HL-60 (cell line): ENCODE measurements at regions not wholly inside any gene's neighbourhood (a gene's known extent, or its start where the extent isn't known, plus 50 kb on each side); places are given as distances from the start of the nearest gene placed in this dataset.

Source experiments
- DNase-seq, 2 experiments: peaks; one replicate each; pipeline ENCODE4 v3.0.0-alpha.2; 2010 to 2020; ENCODE audit warnings: low read depth in 1 of 2, low spot score in 1 of 2
- H3K27ac ChIP-seq: fragments of 250-450 bp; sonication (Bioruptor Pico); replicated peaks from 2 replicates; pipeline ENCODE4 v1.5.1; 2020; ENCODE audit warnings: mild to moderate bottlenecking, moderate library complexity
- H3K27me3 ChIP-seq: fragments of 250-450 bp; sonication (Bioruptor Pico); 2 replicates; pipeline ENCODE4 v1.5.1; 2021; ENCODE audit warnings: mild to moderate bottlenecking, moderate library complexity; ENCODE audit not compliant: insufficient read depth, poor library complexity, severe bottlenecking
- H3K4me3 ChIP-seq: replicated peaks from 2 replicates; pipeline ENCODE4 v1.5.1; 2011; ENCODE audit warnings: mild to moderate bottlenecking, control low read depth, low read length; ENCODE audit not compliant: insufficient read depth
- GABPA ChIP-seq: IDR thresholded peaks from 2 replicates; pipeline ENCODE4 v1.6.1; 2012; ENCODE audit warnings: low read depth
- POLR2AphosphoS5 ChIP-seq: IDR thresholded peaks from 2 replicates; pipeline ENCODE4 v1.6.1; 2012; ENCODE audit warnings: low read depth
- SPI1 ChIP-seq: IDR thresholded peaks from 2 replicates; pipeline ENCODE4 v1.6.1; 2012; ENCODE audit warnings: low read depth, mild to moderate bottlenecking, borderline replicate concordance
- TF ChIP-seq, protein P1 (sequence below): IDR thresholded peaks from 2 replicates; pipeline ENCODE4 v1.6.1; 2012; ENCODE audit warnings: low read depth; ENCODE audit not compliant: insufficient replicate concordance
- TF ChIP-seq, protein P2 (sequence below): IDR thresholded peaks from one replicate; pipeline ENCODE4 v1.5.1; 2011; ENCODE audit warnings: low read length, control low read depth, inconsistent platforms; ENCODE audit not compliant: insufficient read depth

DNA sequence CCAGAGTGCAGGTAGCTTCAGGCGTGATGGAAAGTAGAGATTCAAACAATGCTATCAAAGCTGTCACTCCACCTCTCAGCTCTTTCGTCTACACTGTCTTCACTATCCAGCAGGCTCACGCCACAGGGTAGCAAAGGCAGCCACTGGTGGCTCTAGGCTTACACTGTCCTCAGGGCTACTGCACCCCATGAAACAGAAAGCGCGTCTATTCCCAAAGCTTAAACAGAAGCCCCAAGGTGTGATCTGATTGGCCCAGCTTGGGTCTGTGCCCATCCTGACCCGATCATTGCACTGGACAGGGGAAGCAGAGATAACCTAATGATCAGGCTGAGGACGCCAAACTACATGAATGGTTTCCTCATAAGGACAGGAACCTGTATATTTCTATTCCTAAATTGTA lies 100.1 kb downstream of the PDCL3 start:
- no peak for DNase-seq
- TF ChIP-seq, protein P1, sequence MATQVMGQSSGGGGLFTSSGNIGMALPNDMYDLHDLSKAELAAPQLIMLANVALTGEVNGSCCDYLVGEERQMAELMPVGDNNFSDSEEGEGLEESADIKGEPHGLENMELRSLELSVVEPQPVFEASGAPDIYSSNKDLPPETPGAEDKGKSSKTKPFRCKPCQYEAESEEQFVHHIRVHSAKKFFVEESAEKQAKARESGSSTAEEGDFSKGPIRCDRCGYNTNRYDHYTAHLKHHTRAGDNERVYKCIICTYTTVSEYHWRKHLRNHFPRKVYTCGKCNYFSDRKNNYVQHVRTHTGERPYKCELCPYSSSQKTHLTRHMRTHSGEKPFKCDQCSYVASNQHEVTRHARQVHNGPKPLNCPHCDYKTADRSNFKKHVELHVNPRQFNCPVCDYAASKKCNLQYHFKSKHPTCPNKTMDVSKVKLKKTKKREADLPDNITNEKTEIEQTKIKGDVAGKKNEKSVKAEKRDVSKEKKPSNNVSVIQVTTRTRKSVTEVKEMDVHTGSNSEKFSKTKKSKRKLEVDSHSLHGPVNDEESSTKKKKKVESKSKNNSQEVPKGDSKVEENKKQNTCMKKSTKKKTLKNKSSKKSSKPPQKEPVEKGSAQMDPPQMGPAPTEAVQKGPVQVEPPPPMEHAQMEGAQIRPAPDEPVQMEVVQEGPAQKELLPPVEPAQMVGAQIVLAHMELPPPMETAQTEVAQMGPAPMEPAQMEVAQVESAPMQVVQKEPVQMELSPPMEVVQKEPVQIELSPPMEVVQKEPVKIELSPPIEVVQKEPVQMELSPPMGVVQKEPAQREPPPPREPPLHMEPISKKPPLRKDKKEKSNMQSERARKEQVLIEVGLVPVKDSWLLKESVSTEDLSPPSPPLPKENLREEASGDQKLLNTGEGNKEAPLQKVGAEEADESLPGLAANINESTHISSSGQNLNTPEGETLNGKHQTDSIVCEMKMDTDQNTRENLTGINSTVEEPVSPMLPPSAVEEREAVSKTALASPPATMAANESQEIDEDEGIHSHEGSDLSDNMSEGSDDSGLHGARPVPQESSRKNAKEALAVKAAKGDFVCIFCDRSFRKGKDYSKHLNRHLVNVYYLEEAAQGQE: no peak
- TF ChIP-seq SPI1 (no peak), POLR2AphosphoS5 (no peak), GABPA (no peak)
- TF ChIP-seq, protein P2, sequence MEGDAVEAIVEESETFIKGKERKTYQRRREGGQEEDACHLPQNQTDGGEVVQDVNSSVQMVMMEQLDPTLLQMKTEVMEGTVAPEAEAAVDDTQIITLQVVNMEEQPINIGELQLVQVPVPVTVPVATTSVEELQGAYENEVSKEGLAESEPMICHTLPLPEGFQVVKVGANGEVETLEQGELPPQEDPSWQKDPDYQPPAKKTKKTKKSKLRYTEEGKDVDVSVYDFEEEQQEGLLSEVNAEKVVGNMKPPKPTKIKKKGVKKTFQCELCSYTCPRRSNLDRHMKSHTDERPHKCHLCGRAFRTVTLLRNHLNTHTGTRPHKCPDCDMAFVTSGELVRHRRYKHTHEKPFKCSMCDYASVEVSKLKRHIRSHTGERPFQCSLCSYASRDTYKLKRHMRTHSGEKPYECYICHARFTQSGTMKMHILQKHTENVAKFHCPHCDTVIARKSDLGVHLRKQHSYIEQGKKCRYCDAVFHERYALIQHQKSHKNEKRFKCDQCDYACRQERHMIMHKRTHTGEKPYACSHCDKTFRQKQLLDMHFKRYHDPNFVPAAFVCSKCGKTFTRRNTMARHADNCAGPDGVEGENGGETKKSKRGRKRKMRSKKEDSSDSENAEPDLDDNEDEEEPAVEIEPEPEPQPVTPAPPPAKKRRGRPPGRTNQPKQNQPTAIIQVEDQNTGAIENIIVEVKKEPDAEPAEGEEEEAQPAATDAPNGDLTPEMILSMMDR: no peak
- Histone ChIP-seq H3K4me3 (no peak overlapping the region), H3K27me3 (peaks cover 2% of the 10 kb centered on the region), H3K27ac (no peak overlapping the region)

DNA sequence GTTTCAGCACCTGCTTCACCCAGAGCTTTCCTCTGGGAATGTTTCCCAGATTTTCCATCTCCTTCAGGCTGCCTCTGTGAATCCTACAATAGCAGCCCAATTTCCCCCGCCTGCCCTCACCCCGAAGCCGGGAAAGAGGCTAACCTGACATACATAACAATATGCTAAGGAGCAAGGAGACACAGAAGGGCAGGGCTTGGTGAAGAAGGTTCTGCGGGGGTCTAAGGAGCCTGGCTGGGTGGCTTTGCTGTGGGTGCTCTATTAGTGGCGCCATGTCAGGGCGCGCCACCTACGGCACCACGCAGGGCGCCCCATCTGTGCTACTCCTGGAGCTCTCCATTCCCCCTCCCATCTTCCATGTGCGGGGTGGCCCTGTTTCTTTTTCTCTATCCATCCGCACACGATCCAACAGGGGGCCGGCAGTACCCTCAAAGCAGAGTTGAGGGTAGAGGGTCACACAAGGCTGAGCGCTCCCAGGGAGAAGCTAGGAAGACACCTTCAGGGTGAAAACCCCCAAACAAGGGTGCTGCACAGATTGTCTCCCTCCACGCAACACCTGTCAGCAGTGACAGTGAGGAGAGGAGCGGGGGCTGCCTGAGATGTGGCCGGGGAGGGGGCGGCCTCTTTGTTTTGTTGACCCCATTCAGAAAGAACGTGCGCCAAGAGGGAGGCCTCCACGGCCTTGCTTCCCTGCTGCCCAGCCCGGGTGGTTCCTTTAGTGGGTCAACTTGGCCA lies 101.4 kb downstream of the PDCL3 start:
- no peak overlapping the region for H3K27ac ChIP-seq
- H3K4me3 ChIP-seq: no peak overlapping the region
- no peaks in the 10 kb centered on the region for H3K27me3 ChIP-seq
- TF ChIP-seq GABPA (no peak), SPI1 (no peak), POLR2AphosphoS5 (no peak)
- TF ChIP-seq, protein P1: no peak
- TF ChIP-seq, protein P2: no peak
- no peak for DNase-seq

DNA sequence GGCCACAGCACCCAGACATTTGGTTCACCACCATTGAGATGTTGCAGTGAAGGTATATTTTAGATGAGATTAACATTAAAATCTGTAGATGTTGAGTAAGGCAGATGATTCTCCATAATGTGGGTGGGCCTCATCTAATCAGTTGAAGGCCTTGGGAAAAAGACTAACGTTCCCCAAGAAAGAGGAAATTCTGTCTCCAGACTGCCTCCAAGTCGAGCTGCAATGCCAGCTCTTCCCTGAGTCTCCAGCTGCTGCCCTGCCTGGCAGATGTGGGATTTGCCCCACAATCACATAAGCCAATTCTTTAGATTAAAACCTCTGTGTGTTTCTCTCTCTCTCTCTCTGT lies 101.9 kb downstream of the PDCL3 start:
- Histone ChIP-seq H3K27me3 (no peaks in the 10 kb centered on the region), H3K4me3 (no peak overlapping the region), H3K27ac (no peak overlapping the region)
- no peak for DNase-seq
- no peak for TF ChIP-seq GABPA
- TF ChIP-seq POLR2AphosphoS5: no peak
- TF ChIP-seq SPI1: no peak
- TF ChIP-seq, protein P2: no peak
- TF ChIP-seq, protein P1: no peak
